Stimulated activated CD4-positive, alpha-beta T cell treated with anti-CD3 and anti-CD28 coated beads, Interleukin-15, amount 100 ng/mL, for 24 hours (primary cell): ENCODE measurements at regions not wholly inside any gene's neighbourhood (a gene's known extent, or its start where the extent isn't known, plus 50 kb on each side); places are given as distances from the start of the nearest gene placed in this dataset.
"Not testable (repeated sequence)": the region's sequence is repeated elsewhere in the genome, so short reads cannot be mapped to it uniquely, and the experiment has no call there.

Source experiments
- DNase-seq: peaks from one replicate; pipeline ENCODE4 v3.0.0-alpha.2; 2020

DNA sequence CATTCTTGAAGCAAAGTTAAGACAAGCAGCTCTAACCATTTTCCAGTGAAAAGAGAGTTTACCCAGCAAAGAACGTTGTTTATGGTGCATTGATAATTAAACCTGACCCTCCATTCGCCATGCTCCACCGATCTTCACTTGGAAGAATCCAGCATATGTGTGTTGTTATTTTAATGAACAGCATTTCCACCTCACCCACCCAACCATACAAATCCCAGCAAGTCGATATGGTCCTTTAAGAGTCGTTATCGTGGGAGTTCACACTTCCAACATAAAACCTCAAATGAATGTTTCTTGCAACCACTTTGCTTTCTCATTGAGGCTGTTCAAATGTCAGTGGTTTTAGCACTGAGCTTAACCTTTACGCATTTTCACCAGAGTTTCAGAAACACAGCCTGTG is 147.4 kb upstream of the LDB2 start:
- no peak for DNase-seq

DNA sequence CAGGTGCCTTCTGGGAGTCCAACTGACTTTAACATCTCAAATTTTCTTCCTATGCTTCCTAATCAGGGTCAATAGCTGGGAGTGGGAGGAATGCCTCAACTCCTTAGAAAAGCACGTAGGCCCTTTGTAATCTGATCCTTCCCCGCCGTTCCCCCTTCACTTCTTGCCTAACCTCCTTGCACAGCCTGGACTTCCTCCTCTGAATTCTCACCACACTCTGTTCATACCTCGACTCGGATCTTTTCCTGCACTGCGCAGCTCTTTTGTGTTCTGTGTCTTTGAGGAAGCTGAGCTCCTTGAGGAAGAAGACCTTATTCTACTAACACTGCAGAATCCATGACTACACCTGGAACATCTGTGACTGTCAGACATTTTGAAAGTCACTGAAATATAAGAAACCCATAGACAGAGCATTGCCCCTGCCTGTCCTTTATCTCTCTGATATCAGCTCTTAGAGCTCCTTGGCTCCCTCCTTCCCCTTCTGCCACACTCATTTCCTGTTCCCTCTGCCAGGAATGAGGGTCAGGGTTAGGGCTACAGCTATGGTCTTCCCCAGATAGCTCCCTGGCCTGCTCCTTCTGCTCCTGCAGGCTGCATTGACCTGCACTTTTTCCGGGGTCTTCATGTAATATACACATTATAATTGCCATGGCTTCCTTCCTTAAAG is 140.2 kb upstream of the LDB2 start:
- DNase-seq = no peak

DNA sequence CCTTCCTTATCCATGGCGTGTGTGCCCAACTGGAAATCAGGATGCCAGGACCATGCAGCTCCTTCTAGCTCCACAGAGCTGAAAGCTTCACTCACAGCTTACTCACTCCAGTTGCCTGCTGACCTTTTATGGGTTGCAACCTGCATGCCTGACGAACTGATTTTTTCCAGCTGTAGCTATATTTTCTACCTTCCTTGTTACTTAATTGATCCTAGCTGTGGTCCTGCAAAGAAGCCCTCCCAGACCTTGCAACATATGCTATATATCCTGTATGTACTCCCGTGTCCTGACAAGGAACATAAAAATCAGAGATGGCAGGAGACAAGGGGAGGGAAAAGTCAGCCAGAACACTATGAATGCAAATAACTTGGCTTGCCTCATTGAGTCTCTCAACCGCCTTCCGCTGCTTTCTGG is 135.3 kb upstream of the LDB2 start:
- DNase-seq = no peak

- no peak for DNase-seq
Observed at GRCh38 chr4:17033025-17033767, 134.8 kb upstream of the LDB2 start.

- DNase-seq = no peak
Observed at GRCh38 chr4:17030543-17030942, 132.1 kb upstream of the LDB2 start.

- no peak for DNase-seq
Observed at GRCh38 chr4:17029964-17030363, 131.5 kb upstream of the LDB2 start.

DNA sequence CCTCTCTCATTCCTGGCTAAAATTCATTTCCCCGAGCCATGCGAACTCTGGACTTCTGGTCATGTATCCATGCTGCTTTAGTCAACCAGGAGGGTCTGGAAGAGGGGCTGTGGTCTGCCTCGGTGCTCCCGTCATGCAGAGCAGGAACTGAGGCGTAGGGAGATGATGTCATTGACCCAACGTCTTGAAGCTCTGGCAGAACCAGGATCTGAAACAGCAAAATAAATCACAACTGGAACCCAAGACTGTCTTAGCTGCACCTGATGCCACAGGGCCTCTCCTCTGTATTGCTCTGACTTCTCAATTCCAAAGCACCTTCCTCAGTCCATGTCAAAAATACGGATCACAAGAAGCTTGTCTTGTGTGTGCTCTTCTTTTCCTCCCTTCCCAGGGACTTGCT is 131.0 kb upstream of the LDB2 start:
- no peak for DNase-seq

- DNase-seq = no peak
Observed at GRCh38 chr4:17027495-17027894, 129.1 kb upstream of the LDB2 start.

DNA sequence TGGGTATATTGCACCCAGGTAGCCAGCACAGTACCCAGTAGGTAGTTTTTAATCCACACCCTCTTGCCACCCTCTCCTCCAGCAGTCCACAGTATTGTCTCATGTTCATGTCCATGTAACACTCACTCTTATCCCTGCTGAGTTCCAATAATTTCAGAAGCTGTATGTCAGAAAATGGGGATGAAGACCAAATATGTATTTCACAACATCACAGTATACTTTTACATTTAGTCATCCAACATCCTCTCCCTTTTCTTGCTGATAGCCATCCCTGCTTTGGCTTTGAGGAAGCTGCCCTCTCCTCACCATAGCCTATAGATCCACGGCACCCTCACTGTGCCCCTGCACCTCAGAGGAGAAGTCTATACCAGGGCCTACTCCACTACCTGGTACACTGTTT is 126.0 kb upstream of the LDB2 start:
- no peak for DNase-seq

DNA sequence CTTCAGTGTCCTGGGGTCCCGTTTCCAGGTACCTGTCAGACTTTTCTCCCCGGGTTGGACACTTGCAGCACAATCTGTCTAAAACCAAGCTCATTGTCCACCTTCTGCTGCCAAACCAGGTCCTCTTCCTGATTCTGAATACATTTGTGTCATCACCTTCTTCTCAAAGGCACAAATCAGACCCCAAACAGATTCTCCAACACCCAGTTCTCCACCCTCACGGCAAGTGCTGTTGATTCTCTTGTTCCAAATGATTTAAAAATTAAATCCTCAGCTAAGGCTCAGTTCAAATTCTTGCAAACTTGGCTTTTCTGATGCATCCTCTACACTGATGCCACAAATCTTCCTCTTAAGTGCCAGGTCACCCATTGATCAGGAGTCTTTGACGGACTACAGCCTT is 122.5 kb upstream of the LDB2 start:
- no peak for DNase-seq

- DNase-seq = no peak
Observed at GRCh38 chr4:17020451-17020850, 122.0 kb upstream of the LDB2 start.

- not testable (repeated sequence) for DNase-seq
Observed at GRCh38 chr4:17018621-17019020, 120.2 kb upstream of the LDB2 start.

GRCh38 chr4:17018013-17018412 is 119.6 kb upstream of the LDB2 start:
- no peak for DNase-seq

GRCh38 chr4:17013382-17014006 is 115.0 kb upstream of the LDB2 start:
- DNase-seq = no peak

DNA sequence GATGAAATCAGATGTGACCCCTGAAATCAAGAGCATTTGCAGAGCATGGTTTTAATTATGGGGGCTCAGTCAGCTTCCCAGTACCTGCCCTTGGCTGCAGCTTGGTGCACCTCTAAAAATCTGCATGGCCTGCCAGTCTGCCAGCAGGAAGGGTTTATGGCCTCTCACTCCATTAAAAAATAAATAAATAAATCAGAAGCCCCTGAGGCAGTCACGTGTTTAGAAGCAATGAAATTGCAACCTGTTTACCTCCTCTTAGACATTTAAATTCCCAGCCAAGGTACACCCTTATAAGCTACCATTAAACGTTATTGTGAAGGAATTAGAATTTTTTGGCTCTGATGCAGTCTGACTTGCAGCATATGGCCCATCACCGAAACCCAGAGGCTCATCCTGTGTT is 114.0 kb upstream of the LDB2 start:
- DNase-seq = no peak

DNA sequence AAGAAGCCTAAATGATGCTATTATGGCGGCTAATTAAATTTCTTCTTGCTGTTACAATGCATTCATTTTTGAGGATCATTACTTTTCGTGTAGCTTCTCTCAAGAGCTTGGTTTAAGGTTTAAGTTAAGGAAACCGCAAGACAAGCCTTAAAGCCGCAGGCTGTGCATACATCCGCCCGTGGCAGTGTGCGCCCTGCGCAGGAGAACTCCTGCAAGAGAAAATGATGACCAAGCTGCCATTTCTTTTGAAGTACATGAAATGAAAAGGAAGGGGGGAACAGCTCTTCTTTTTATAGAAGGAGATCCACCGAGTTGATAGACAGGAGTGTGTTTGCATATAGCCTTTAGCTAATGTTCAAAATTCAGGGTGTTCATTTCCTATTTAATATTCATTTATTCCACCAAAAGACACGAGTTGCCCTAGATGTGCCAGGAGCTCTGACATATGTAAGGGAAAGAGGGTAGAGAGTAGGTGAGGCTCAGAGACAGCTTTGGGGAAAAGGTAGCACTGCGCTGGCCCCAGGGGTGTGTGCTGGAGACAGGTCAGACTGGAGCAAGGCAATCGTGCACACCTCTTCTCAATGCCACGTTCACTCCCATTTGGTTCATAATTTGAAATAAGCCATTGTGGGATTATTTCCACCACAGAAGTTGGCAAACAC is 112.1 kb upstream of the LDB2 start:
- DNase-seq = no peak

DNA sequence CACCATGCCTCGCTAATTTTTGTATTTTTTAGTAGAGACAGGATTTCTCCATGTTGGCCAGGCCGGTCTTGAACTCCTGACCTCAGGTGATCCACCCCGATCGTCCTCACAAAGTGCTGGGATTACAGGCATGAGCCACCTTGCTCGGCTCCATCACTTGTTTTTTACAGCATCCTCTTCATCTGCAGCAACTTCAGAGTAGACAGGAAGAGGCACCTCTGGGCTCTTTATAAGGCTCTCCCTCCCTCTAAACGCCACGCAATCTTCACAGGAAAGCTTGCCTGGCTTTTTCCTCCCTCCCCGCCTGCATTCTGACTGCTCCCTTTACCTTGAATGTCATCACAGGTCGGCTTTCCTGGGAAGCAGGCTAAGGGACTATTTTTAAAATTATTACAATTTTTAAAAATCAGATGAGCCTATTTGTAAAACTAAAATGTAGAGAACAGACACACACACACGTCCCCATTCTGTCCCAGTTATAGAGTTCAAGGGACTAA is 111.5 kb upstream of the LDB2 start:
- no peak for DNase-seq

- DNase-seq = no peak
Observed at GRCh38 chr4:17008834-17009345, 110.4 kb upstream of the LDB2 start.

- DNase-seq = not testable (repeated sequence)
Observed at GRCh38 chr4:17003606-17004392, 105.4 kb upstream of the LDB2 start.

- no peak for DNase-seq
Observed at GRCh38 chr4:16995451-16995850, 97.0 kb upstream of the LDB2 start.

- no peak for DNase-seq
Observed at GRCh38 chr4:16993956-16994840, 95.8 kb upstream of the LDB2 start.
